GM20000 (cell line): ENCODE measurements at regions not wholly inside any gene's neighbourhood (a gene's known extent, or its start where the extent isn't known, plus 50 kb on each side); places are given as distances from the start of the nearest gene placed in this dataset.

Experiments
- DNase-seq: peaks from one replicate; pipeline ENCODE4 v3.0.0; 2012; ENCODE audit warnings: low spot score
- TF ChIP-seq, protein P1 (sequence below): IDR thresholded peaks from 2 replicates; pipeline ENCODE4 v1.5.1; 2012; ENCODE audit warnings: mild to moderate bottlenecking, control low read depth; ENCODE audit errors: extremely low read depth, missing control alignments

DNA sequence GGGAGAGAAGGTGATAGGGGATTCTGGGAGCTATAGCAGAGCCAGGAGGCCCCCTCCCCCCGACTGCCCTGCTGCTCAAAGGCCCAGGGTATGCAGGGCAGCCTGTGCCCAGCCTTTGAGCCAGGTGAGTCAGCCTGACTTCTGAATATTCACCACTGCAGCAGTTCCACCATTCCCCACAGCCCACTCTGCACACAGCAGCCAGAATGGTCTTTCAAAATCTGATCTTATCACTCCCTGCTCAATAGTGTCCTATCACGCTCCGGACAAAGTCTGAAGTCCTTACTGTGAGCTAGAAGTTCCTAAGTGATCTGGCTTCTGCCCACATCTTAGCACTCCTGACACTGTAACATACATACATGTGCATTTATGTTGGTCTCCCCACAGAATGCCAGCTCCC, 111.7 kb downstream of the BUD13 start:
- TF ChIP-seq, protein P1, sequence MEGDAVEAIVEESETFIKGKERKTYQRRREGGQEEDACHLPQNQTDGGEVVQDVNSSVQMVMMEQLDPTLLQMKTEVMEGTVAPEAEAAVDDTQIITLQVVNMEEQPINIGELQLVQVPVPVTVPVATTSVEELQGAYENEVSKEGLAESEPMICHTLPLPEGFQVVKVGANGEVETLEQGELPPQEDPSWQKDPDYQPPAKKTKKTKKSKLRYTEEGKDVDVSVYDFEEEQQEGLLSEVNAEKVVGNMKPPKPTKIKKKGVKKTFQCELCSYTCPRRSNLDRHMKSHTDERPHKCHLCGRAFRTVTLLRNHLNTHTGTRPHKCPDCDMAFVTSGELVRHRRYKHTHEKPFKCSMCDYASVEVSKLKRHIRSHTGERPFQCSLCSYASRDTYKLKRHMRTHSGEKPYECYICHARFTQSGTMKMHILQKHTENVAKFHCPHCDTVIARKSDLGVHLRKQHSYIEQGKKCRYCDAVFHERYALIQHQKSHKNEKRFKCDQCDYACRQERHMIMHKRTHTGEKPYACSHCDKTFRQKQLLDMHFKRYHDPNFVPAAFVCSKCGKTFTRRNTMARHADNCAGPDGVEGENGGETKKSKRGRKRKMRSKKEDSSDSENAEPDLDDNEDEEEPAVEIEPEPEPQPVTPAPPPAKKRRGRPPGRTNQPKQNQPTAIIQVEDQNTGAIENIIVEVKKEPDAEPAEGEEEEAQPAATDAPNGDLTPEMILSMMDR, result no peak
- DNase-seq, result no peak

DNA sequence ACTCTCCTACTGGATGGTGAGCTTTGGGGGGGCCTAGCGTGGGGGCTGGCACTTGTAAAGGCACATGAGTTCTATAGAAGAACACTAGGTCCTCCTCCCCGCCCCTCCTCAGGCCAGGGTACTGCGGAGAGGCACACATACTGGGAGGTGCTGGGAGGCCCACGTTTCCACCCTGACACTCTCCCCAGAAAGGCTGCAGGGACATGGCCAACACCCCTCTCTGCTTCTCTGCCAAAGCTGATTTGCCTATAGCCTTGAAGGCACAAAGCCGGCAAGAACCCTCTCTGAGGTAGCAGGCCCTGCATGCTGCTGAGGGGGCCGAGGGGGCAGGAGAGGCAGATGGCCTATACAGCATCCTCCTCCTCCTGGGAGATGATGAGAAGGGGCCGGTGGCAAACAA, 112.8 kb downstream of the BUD13 start:
- TF ChIP-seq, protein P1, result no peak
- no peak for DNase-seq

DNA sequence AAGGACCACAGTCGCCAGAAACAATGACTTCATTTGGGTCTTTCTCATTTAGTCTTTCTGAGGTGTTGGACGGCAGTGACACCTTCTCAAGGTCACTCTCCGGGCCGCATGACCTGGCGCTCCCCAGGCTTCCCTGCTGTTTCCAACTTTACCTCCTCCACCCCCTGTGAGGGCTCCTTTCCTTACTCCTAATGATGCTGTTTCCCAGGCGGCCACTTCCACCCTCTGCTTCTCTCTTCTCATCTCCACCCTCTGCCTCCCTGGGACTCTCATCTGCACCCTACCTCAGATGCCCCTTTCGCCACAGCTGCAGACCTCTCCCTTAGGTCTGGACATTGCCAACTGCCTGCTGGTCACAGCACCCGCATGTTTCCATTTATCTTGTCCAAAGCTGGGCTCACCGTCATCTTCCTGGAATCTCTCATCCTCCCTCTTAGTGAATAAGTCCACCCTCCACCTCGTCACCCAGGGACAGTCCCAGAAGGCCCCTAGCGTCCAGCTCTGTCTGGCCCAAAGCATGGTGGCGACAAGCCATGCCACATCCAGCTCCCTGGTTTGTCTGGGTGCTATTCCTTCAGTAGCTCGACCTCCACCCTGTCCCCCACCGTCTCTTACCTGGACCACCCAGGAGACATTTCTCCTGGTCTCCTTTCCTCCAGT, 113.8 kb downstream of the BUD13 start:
- no peak for DNase-seq
- TF ChIP-seq, protein P1, result no peak

DNA sequence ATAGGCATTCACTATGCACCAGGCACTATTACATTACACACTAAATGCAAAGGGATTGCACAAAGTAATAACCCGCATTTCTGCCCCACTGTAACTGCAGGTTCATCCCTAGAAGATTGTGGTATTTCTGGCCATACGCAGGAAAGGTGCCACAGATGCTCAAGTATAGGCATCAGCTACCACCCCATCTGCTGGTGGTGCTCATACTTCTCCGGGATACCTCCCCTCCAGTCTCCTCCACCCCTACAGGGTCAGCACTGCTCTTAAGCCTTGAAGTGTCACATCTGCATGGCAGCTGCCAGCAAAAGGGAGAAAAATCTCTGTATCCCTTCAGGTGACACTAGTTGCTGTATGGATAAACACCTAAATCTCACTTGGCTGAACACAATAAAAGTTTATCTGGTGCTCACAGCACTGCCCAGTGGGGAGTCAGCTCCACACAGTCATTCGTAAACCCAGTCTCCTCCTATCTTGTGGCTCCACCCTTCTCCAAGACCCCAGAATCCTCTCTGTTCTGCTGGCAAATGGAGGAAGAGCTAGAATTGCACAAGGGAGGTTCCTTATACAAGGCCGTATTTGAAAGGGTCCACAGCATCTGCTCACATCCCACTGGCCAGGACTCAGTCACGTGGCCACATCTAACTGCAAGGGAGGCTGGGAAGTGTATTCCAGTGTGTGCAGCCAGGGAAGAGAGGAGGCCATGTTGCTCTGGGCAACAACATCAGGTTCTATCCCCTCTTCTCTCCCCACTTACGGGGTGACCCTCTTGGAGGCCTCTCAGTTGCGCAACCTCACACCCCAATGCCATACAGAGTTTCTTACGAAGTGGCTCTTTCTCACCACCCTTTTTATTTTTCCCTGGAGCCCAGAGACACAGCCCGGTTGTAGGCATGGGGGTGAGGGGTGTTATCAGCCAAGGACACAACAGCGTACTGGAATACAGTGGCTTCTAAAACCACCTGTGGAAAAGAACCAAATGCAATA, 114.7 kb downstream of the BUD13 start:
- TF ChIP-seq, protein P1, result no peak
- DNase-seq, result no peak

DNA sequence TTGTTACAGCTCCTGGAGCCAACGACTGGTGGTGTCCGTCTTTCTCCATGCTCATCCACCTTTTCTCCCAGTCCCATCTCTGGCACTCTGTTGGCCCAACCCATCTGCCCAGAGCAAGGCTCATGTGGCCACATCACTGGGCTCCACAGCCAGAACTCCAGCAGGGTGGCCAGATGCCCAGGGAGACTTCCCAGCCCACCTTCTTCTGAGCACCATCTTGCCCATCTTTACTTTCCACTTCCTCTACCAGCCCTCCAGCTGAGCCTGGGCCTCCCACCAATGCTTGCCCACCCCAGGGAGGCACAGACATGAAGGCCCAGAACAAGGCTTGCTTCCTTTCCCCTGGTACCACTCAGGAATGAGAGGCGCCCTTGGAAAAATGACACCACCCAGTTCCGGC, 116.8 kb downstream of the BUD13 start:
- TF ChIP-seq, protein P1, result no peak
- DNase-seq, result no peak

DNA sequence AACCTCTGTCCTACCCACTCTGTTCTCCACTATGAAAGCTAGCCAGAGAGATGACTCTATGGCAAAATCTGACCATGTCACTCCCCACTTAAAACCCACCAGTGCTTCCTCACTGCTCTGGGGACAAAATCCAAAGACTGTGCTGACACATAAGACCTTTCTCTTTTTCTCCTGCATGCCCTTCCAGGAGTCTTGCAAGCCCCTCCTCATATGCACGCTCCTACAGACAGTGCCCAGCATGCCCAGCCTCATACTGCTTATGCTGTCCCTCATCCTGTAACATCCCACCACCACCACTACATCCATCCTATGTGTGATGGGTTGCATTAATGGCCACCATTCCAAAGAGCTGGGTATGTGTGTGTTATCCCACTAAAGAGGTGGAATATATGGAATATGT, 118.3 kb downstream of the BUD13 start:
- no peak for DNase-seq
- TF ChIP-seq, protein P1, result no peak

DNA sequence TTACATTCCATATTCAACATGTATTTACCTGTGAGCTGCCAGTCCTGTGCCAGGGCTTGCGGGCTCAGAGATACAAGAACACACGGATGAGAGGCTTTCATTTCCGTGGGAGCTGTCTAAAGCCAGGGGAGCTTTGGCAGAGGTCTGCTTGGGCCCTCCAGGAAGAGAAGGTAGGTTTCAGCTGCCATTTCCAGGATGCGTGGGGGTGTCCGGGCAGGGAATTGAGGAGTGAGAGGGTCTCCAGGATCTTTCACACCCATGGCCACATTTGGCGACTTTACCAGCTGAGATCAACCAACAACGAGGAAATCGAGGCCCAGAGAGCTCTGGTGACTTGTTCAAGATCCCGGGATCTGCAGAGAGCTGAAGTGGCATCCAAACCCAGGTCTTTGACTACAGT, 119.6 kb downstream of the BUD13 start:
- no peak for DNase-seq
- TF ChIP-seq, protein P1, result no peak
